HG03558 (cell line): ENCODE measurements at regions not wholly inside any gene's neighbourhood (a gene's known extent, or its start where the extent isn't known, plus 50 kb on each side); places are given as distances from the start of the nearest gene placed in this dataset.

Source experiments
- ATAC-seq: cut with Tn5 transposase; IDR thresholded peaks from one replicate; pipeline ENCODE4 v1.9.1; 2021; ENCODE audit warnings: moderate number of reproducible peaks; ENCODE audit not compliant: unreplicated experiment; ENCODE audit errors: extremely low read depth

- ATAC-seq: no peak
Observed at GRCh38 chr2:146817613-146818012, 1027.2 kb upstream of the ACVR2A start.

DNA sequence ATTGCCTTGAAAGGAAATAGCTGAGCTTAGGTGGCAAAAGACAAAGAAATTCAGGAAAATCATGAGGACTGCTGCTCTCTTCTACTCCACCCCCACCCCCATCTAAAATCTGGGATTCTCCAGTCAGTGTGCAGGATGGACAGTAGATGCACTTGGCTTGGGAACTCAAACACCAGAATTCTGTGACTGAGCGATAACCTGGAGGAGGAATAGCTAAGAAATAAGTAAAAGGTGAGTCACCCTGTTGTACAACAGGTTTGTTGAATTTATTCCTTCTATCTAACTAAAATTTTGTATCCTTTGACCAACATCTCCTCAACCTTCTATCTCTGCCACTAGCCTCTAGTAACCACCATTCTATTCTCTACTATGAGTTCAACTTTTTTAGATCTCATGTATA lies 1029.9 kb upstream of the ACVR2A start:
- no peak for ATAC-seq

DNA sequence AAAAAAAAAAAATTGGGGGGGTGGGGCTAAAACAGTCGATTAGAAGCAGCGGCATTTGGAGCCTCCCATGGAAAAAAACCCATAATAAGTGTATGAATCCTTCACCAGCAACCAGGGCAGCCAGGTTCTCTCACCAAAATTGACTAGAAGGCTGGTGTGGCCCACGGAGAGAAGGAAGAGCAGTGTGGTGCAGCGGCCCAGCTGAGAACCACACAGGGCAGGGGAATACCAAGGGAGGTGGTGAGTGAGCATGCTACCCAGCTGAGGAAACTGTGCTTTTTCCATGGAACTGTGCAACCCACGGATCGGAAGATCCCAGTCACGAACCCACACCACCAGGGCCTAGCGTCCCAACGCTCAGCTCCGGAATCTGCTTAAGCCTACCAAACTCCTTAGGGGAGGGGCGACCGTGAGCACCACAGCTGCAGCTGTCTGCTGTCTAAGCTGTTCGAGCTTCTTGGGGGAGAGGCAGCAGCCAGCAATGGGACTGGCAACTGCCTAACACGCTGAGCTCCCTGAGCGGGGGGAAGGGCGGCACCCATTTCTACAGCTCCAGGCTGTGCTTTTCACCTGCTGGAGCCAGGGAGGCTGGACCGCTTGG lies 1037.2 kb upstream of the ACVR2A start:
- ATAC-seq: no peak

GRCh38 chr2:146806364-146807005 lies 1038.3 kb upstream of the ACVR2A start:
- no peak for ATAC-seq

GRCh38 chr2:146804288-146804687 lies 1040.5 kb upstream of the ACVR2A start:
- ATAC-seq: no peak

DNA sequence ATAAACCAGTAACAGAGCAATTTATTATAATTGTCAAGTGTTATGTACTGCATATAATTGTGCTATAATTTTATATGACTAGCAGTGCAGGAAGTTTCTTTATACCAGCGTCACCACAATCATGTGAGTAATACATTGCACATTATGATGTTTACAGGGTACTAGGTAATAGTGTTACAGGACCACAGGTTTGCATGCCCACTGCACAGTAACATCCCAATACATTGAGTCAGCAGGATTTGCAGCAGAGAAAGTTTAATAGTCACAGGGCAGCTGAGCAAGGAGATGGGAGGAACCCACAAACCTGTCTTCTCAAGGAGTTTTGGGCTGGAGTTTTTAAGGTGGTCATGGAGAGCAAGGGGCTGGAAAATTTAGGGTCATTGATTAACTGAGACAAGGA lies 1042.9 kb upstream of the ACVR2A start:
- no peak for ATAC-seq

DNA sequence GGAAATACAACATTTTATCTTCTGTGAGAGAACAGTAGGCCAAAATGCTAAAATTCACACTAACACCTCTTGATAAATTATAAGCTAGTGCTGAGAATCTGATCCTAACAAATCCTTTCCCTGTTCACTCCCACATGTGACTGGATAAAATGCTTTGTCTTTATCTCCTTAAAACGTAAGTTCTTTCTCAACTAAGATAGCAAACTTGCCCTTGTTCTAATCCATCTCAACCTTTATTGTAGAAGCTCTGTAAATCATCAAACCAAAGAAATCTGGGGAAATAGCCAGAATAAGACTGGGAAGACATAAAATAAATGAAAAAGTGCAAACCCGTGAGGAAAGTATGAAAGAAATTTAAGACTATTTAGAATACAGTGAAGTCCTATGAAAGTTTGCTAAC lies 1058.4 kb upstream of the ACVR2A start:
- ATAC-seq: no peak

DNA sequence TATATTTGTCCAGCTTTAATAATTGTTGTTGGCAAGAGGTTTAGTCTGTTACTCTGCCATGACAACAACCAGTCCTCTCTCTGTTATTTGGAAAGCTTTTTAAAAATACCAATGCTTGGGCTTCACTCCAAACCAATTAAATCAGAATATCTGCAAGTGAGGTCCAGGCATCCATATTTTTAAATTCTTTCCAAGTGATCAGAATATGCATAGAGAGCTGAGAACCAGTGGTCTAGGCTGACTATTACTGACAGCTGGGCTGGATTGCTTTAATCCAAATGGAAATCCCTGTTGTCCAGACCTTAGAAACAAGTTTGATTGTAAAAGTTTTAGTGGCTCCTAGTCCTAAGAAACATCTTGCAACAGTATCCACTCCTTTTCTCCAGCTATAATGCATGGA lies 1059.7 kb upstream of the ACVR2A start:
- ATAC-seq: no peak

GRCh38 chr2:146784602-146785001 lies 1060.2 kb upstream of the ACVR2A start:
- ATAC-seq: no peak

DNA sequence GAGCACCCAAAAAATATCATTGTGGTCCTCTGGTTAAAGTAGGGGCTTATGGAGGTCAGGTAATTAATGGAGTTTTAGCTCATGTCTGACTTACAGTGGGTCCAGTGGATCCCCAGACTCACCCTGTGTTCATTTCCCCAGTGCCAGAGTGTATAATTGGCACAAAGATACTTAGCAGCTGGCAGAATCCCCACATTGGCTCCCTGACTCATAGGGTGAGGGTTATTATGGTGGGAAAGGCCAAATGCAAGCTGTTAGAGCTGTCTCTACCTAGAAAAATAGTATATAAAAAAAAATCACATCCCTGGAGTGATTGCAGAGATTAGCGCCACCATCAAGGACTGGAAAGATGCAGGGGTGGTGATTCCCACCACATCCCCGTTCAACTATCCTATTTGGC lies 1067.6 kb upstream of the ACVR2A start:
- ATAC-seq: no peak

GRCh38 chr2:146776596-146776995 lies 1068.2 kb upstream of the ACVR2A start:
- ATAC-seq: no peak

DNA sequence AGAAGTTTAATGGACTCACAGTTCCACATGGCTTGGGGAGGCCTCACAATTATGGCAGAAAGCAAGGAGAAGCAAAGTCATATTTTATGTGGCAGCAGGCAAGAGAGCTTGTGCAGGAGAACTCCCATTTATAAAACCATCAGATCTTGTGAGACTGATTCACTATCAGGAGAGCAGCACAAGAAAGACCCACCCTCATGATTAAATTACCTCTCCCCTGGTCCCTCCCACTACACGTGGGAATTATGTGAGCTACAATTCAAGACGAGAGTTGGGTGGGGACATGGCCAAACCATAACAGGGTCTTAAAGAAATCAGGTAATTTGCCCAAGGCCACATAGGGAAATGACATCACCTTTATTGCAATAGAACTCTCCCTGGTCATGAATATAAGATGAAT lies 1073.3 kb upstream of the ACVR2A start:
- ATAC-seq: no peak

DNA sequence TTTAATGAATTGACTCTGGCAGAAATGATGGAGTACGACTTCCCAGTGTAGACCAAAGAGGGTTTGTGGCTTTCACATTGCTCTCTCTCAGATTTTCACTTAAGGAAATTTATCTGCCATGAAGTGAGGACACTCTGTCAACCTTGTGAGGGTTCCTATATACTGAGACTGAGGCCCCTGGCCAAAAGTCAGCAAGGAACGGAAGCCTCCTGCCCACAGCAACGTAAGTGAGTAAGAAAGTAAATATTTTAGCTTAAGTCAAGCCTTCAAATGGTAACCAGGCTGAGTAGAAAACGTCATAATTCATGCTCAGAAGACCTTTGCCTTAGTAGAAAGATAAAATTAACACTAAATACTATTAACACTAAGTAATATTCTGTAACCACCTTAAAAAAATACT lies 1080.5 kb upstream of the ACVR2A start:
- ATAC-seq: no peak

DNA sequence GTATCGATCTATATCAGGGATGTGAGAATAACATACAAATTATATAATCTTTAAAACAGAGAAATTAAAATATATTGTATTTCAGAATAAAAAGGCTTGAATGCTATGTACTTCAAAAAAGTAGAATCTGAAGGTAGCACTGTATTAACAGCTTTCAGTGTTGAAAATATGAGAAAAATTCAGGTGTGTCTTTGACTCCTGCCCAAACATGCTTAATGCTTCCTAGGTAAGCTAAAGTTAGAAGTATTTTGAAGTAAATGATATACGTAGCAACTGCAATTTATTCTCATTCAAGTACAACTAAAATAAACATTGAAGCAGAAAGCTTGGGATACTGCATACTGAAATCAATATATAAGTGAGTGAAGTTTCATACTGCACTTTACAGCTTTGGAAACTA lies 1082.0 kb upstream of the ACVR2A start:
- ATAC-seq: no peak

GRCh38 chr2:146754606-146755005 lies 1090.2 kb upstream of the ACVR2A start:
- ATAC-seq: no peak

DNA sequence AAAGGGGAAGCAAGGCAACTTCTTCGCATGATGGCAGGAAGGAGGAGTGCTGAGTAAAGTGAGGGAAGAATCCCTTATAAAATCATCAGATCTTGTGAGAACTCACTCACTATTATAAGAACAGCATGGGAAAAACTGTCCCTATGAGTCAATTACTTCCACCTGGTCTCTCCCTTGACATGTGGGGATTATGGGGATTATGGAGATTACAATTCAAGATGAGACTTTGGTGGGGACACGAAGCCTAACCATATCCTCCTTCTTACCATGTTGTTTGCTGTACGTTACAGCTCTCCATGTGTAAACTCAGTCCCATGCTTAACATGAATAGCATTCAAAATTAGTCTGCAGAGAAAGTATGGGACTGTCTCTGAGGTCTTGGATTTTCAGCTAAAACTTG lies 1096.8 kb upstream of the ACVR2A start:
- ATAC-seq: no peak

DNA sequence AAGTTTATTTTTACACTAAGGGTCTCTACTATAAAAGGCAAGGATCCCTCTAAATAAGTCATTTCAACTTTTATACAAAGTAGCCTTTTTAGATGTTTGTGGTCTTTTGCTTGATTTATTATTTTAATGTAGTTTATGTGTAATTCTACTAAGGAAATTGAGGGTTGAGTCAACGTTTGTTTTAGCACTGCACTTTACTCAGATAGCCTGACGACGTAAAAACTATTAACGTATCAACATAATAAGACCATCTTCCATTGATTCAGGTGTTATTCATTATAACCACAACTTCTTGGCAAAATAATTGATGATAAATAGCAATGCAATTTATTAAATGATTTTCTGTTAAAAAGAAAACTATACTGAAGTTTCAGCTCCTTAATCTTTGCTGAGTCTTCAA lies 1103.6 kb upstream of the ACVR2A start:
- no peak for ATAC-seq

DNA sequence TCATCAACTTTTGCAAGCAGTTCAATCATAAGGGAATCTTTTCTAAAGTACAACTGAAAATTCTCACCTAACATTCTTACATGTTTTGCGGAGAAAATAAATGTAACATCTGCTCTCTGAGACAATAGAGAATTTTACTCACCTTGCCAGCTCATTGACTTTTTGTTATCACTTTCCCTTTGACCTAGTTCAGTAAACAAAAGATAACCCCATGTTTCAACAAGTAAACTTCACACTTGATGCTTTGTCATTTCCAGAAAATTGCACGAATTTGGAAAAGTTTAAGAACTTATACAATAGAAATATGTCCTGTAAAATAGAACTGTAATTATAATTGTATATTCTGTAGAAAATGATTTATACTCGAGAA lies 1110.0 kb upstream of the ACVR2A start:
- ATAC-seq: no peak

- ATAC-seq: no peak
Observed at GRCh38 chr2:146734042-146734820, 1110.6 kb upstream of the ACVR2A start.

GRCh38 chr2:146730882-146731281 lies 1113.9 kb upstream of the ACVR2A start:
- no peak for ATAC-seq

DNA sequence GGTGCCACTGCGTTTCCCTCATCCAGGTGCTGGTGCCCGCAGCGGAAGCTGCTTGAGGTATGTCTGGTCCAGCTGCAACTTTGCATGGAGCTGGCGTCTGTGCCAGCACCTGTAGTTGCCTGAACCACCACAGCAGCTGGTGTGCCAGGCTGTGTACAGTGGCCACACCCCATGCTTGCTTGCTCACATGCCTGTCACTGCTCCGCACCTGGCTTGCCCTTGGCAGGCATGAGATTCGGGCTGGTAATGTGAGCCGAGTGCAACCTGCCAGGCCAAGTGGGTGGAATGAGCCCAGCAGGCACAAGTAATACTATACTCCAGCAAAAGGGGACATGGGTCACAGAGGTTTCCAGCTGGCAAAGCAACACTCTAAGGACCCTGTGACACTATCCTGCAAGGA lies 1123.3 kb upstream of the ACVR2A start:
- ATAC-seq: no peak

DNA sequence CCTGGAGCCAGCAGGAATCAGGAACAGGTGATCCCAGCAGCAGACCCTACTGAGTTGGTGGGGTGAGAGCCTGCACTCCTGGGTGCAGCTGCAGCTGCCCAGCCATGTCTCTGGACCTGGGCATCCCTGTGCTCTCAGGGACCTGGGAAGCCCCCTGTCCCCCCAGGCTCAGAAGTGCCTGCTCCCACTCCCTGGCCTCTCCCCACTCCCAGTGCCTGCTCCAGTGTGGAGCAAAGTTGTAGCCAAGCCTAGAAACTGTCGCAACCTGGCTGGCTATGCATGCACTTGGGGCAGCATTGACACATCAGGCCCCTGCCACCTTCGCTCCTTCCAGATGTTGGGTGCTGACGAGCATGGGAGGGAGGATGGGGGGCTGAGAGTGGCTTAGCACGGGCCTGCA lies 1124.7 kb upstream of the ACVR2A start:
- ATAC-seq: no peak
